Urothelium cell line (cell line): ENCODE measurements at regions not wholly inside any gene's neighbourhood (a gene's known extent, or its start where the extent isn't known, plus 50 kb on each side); places are given as distances from the start of the nearest gene placed in this dataset.

Experiments
- DNase-seq: peaks from one replicate; pipeline ENCODE4 v3.0.0; 2011; ENCODE audit warnings: low spot score, mixed read lengths
- FAIRE-seq: peaks from 2 replicates; lab custom pipeline; 2011; peaks lifted over from hg19 to GRCh38; lab: Jason Lieb, UNC

DNA sequence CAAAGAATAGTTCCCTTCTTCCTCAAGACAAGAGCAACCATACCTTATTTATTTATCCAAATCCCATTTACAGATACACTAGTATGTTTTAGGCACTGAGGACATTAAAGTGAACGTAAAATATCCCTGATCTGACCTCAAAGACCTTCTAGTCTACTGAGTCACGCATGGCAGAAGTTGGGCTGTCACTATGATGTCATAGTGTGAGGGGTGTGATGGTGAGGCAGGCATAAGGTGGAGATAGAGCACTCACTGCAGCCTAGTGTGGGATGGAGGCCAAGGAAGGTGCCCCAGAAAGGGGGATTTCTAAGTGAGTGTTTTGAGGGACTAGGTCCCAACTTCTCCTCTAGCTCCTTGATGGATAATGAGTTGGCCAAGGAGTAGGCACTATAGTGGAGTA lies 249.5 kb upstream of the SKOR2 start:
- no peak for FAIRE-seq
- no peak for DNase-seq

DNA sequence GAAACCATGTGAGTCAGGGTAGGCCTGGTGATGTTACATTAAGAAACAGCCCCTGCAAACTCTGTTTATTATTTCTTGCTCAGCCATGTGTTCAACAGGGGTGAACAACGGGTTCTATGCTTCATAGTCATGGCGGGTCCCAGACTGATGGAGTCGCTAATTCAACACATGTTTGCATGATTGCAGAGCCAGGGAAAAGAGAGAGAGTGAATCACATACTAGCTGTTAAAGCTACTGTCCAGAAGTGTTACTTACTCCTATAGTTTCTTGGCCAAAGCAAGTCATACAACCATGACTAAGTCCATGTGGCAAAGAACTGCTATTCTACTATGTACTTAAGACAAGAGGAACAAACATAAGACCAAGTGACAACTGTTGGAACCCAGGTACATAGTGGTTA lies 241.2 kb upstream of the SKOR2 start:
- no peak for DNase-seq

DNA sequence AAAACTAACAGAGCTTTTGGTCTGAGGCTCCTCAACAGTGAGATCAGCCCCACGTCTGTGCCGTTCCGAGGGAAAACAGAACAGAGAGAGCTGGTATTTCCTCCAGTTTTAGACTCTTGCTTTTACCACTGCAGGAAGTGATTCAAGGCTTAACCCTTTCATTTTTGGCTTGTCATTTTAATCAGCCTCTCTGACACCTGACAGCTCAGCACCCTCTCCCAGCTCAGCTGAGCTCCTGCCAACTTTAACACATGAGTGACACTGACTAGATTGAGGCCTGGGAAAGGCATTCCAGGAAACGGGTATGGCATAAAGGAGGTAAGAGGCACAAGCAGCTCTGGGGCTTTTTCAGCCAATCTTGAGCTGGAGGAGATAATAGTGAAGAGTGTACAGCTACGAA lies 239.4 kb upstream of the SKOR2 start:
- DNase-seq (no peak), FAIRE-seq (no peak)

More for the DNA sequence above, 241.2 kb upstream of the SKOR2 start:
- FAIRE-seq: no peak

DNA sequence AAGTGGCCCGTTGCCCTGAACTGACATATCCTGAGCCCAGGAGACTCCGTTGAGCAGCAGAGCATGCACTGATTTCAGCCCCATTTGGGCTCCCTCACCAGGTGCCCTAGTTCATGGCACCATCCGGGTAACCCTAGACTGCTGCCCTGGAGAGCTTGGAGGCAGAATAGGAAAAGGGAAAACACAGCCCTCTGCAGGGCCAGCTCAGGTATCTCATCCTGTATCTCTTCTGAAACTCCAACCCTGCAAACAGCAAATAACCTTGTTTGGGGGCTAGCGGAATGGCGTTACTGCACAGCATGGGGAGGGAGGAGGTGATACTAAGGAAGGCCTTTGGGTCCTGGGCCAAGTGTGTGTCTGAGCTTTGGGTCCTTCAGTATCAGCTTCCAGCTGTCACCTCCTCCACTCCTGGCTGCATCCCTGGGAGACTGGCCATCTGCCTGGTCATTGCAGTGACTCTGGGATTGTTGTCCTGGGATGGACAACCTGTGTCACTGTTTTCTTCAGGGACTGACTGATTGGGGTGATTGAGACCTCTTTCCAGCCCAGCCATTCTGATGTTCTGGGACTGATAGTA lies 233.8 kb upstream of the SKOR2 start:
- FAIRE-seq (no peak), DNase-seq (no peak)

DNA sequence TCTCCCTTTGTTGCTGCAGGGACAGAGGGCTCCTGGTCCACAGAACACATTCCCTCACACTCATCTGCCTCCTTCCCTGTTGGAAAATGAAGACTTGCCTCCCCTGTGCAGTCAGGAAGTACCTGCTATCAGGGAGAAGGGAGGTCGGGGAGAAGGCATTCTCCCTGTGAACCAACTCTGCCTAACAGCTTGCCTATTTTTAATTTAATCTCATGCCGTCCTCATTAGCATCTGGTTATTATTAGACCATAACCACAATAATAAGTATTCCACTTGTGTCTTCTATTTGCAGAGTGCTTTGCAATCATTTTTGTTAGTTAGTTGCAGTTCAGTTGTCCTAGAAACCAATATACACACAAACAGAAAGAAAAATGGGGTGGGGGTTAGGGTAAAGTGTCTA lies 232.6 kb upstream of the SKOR2 start:
- no peak for DNase-seq
- FAIRE-seq: no peak

DNA sequence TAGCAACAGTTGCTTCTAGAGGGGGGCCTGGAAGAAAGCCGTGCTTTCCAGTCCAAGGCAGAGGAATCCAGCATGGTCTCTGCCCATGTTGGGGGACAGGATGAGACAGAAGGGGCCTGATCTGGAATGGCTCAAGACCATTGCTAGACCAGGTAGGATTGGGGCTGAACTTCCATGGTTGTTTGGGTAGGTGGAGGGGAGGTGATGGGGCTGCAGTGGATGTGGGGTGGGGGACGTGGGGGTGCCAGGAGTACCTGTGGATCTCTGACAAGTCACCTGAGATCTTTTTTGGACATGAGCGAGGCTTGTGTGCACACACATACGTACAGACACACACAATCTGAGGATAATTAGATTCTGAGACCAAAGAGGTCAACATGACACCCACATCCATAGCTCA lies 228.7 kb upstream of the SKOR2 start:
- FAIRE-seq (no peak), DNase-seq (no peak)

DNA sequence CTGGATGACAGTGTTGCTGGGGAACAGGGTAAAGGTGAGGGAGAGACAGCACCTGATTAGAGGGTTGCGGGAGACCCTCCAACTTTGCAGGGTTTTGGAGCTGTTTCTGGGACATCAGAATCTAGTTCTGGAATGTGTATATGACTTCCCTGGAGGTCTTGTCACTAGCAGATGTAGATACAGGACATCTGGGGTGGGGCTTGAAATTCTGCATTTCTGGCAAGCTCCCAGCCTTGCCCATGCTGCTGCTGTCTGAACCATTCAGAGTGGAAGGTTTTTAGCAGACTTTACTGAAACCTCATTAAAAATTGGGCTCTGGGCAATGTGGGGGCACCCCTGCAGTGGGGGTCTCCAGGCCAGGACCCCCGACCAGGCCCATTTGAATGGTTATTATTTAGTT lies 220.3 kb upstream of the SKOR2 start:
- FAIRE-seq (no peak), DNase-seq (no peak)

DNA sequence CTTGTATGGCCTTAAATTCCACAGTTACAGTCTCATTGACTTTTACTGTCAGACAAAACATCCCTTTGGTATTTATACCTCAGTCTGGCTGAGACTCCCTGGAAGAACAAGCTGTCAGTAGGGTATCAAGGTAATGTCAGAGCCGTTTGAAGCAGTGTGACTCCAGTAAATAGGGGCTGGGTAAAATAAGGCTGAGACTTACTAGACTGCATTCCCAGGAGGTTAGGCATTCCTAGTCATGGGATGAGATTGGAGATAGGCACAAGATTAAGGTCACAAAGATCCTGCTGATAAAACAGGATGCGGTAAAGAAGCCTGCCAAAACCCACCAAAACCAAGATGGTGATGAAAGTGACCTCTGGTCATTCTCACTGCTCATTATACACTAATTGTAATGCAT lies 219.5 kb upstream of the SKOR2 start:
- no peak for FAIRE-seq
- DNase-seq: no peak

DNA sequence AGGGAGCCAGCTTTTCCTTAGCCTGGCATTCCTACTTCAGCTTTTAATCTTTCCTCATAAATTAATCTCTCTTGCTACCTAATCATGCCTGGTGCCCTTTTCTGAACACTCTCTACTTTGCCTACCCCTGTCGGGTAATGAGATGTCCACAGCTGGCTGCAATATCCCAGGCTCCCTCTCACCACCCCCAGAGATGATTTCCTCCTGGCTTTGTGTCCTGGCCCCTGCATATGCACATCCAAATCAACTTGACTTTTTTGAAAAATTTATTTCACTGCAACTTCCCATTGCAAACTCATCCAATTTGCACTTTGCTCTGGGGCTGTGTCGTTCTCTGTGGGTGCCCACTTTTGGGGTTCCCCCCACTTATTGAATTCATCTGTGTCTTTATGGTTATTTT lies 218.1 kb upstream of the SKOR2 start:
- no peak for DNase-seq
- no peak for FAIRE-seq

DNA sequence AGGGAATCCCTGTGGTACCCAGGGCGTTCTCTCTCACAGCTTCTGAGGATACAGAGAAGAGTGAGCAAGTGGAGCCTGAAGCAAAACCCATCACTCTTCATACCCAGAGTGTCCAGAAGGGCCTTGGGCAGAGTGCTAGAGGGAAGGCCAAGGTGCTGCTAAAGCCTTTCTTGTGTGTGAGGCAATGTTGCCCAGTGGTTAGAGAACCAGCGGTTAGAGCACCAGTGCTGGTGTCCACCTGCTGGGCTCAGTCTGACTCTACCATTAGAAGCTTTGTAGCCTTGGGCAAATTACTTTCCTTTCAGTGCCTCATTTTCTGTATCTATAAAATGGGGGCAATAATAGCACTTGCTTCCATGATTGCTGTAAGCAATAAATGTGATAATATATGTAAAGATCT lies 210.5 kb upstream of the SKOR2 start:
- DNase-seq (no peak), FAIRE-seq (no peak)

DNA sequence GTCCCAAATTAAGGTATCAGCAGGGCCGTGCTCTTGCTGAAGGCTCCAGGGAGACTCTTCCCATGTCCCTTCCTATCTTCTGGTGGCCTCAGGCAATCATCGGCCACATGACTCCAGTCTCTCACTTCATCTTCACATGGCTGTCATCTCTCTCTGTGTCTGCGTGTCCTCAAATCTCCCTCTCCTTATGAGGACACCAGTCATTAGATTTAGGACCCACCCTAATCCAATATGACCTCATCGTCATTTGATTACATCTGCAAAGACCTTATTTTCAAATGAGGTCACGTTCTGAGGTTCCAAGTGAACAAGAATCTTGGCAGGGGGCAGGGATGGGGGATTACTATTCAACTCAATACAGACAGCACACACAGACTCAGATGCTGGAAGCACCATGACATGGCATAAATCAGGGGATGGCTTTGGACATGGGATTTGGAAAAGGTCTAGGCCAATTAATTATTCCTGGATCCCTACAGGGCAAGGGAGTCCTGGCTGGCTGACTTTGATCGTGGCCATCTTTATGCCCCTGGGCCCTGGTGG lies 210.0 kb upstream of the SKOR2 start:
- FAIRE-seq (no peak), DNase-seq (no peak)

DNA sequence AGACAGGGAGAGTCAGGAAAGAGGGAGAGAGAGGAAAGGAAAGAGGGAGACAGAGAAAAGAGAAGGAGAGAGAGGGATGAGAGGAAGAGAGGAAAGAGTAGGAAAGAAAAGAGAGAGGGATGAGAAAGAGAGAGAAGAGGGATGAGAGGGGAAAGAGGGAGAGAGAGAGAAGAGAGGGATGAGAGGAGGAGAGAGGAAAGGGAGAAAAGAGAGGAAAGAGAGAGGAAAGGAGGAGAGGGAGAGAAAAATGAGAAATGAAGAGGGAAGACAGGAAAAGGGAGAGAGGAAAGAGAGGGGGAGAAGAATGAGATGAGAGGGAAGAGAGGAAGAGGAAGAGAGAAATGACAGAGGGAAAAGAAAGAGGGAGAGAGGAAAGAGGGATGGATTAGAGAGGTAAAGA lies 207.0 kb upstream of the SKOR2 start:
- DNase-seq (no peak), FAIRE-seq (no peak)

DNA sequence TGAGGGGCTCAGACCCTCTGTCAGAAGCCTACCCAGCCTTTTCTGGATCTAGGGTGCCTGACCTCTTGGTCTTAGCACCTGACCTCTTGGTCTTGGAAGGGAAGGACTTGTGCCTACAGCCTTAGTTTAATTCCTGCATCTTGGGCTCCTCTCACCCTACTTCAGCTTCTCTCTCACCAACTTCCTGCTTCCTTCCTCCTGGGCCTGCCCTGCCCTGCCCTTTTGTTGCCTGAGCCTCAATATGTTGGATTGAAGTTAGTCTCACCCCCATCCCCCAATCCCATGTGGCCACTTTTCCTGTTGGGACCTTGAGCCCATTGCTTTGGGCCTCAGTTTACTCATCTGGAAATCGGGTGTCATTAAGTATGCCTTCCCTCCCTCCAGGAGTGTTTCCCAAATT lies 206.2 kb upstream of the SKOR2 start:
- FAIRE-seq (no peak), DNase-seq (no peak)

DNA sequence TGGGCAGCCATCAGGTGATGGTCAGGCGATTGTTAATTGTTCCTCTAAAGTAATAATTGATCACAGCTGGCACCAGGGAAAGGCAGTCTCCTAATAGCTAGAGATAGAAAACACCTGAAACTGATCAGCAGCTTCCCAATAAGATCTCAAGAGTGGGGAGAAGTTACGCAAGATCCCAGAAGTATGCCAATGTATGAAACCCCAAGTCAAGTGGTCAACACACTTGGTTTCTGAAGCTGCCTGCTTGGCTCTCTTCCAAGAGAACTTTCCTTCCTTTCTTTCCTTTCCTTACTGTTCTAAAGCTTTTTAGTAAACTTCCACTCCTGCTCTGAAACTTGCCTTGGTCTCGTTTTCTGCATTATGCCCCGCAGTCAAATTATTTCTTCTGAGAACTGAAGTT lies 201.6 kb upstream of the SKOR2 start:
- DNase-seq: no peak
- FAIRE-seq: no peak

DNA sequence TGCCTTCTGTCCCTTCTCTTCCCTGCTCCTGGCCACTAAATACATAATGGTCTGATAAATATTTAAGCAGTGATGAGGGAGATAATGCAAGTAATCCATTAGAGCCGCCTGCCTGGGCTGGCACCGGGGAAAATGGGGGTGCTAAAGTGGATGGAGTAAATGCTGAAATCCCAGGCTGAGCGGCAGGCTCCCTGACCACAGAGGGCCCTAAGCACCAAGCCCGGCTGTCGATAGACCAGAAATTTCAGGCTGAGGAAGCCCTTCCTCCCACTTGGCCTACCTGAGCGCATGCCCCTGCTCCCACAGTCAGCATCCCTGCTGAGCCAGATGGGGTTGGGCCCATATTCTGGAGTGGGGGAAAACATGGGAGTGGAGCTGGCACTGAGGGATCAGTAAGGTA lies 197.5 kb upstream of the SKOR2 start:
- FAIRE-seq (no peak), DNase-seq (no peak)

DNA sequence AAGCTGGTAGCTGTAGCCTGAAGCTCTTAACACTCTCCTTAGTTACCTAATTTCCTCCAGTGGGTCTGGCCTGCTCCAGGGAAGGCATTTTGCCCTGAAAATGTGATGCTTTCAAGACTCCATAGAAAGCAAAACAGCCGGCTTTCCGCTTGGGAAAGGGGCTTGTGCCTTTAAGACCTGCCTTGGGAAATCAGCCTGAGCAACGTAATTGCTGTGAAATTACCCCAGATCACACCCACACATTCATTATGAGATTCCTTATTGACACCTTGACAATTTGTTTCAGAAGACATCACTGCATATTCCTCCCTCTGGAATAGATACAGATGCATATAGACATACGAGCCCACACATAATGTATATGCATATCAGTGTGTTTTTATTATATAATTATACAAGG lies 190.5 kb upstream of the SKOR2 start:
- FAIRE-seq: no peak

DNA sequence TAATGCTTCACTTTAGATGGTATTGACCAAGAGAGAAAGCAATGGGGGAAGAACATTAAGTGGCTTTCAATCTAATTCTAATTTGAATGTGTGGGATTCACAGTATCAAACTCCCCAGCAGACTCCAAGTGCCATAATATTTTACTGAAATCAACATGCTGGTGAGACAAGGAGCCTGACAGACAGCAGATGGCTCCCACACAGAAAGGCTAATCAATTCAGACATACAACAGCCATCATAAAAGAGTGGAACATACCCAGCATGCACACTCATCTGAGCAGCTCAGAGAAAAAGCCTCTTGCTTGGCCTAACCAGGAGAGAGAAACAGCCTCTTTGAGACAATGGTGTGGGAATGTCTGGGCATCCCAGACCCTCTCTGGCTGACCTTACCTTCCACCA lies 186.5 kb upstream of the SKOR2 start:
- FAIRE-seq (no peak), DNase-seq (no peak)

More for the DNA sequence above, 190.5 kb upstream of the SKOR2 start:
- DNase-seq: no peak

DNA sequence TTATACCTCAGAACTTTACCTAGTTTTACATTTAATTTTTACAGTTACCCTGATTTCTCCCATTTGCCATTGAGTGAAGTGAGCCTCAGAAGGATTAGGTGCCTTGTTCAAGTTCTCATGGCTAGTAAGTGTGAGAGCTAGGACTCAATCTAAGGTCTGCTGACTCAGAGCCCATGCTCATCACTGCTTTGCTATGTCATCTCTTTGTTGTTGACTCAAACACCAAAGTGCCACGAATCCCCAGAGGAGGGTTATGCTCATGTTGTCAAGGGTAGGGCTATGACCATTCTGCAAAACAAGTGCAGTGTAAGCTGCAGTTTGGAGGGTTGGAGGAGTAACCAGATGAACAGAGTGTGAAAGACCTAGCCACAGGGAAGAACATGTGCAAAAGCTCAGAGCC lies 185.4 kb upstream of the SKOR2 start:
- FAIRE-seq (no peak), DNase-seq (no peak)

DNA sequence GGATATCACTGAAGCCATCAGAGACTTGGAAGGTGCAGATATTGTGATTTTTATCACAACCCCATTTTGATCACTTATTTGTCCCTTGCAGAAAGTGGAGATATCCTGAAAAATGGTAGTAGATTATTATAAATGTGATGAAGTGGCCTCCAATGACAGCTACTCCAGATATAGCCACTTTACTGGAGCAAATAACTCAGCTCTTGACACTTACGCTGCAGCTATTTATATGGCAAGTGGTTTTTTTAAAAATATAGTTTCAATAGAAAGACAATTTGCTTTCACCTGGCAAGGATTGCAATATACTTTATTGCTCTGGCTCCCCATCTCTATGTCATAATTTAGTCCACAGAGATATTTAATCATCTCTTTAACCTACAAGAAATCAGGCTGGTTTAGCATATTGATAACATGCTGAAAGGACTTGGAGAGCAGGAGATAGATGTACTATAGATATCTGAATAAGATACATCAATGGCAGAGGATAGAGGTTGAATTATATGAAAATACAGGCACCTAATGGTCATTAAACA lies 182.8 kb upstream of the SKOR2 start:
- FAIRE-seq: no peak
- no peak for DNase-seq

DNA sequence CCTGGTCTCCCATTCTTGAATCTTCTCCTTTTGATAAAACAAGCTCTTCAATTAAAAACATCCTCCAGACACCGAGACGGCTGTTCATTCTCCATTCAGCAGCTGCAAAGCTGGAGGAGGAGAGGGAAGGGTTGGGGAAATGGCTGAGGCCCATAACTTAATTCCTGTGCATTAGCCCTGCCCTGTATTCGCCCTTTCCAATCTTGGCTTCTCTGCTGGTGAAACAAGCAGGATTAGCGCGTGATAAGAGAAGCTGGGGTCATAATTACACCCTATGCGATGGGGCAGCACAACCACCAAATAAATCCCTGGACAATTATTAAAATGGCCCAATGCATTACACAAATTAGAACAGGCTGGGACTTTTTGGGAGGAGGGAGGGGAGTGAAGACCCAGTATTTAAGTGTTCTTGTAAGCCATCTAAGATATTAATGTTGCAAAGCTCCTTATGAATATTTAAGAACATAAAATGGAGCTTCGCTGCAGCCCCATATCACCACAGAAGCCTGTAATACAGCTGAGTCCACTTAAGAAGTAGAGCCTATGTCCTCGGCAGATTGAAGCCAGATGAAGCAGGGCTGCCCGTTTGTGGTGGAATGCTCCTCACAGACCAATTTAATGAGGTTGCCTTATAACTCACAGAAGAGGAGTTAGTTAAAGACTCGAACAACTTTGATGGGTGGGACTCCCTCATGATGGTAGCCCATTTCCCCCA lies 176.6 kb upstream of the SKOR2 start:
- no peak for FAIRE-seq
- DNase-seq: no peak

DNA sequence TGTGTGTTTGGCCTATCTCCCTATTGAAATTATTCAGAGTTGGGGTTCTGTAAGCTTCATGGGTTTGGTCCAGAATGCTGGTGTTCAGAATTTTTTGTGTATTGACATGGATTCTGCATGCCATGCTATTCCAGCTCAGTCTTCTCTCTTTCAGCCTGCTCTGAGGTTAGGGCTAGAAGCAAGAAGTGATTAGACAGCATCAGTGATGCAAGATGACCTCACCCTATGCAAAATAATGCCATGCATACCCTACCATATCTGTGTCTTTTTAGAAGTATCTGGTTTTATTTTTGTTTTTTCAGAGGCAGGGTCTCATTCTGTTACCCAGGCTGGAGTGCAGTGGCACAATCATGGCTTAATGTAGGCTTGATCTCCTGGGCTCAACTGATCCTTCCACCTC lies 175.6 kb upstream of the SKOR2 start:
- DNase-seq (no peak), FAIRE-seq (no peak)

DNA sequence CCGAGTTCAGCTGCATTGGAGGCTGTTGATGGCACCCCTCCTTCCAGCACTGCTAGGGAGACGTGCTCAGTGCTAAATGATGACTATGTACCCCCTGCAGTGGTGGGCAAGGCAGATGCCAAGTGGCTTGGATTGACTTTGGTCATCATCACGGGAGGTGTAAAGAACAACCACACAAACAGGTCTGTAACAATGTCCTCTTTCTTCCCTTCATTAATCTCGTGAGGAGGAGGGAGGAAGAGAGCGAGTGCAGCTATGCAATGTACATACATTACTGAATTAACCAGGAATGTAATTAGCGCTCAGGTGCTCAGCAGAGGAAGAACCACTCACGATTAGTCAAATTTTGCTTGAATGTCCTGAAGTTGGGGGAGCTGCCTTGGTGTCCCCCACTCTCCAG lies 173.9 kb upstream of the SKOR2 start:
- FAIRE-seq (no peak), DNase-seq (no peak)

DNA sequence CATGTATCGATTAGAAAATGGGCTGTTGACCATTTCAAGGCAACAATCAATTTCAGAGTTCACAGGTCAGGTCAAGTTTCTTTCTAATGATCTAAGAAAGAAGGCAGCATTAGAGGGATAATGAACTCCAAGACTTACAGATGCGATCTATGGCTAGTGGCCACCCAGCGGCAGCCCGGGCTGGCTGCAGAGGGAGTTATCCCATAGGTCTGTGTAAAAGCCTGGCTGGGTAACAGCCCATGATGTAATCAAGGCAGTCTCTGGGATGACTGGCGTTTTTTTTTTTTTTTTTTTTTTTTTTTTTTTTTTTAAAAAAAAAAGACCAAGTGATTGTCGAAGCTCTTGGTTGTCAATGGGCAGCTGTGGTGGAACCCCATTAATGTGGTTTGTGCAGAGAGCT lies 171.1 kb upstream of the SKOR2 start:
- no peak for FAIRE-seq
- DNase-seq: no peak
